GM21381 (cell line): ENCODE measurements at regions not wholly inside any gene's neighbourhood (a gene's known extent, or its start where the extent isn't known, plus 50 kb on each side); places are given as distances from the start of the nearest gene placed in this dataset.
A peak's percentile ranks its signal among the peaks of the same experiment; 100 is the strongest.
"Not testable (repeated sequence)": the region's sequence is repeated elsewhere in the genome, so short reads cannot be mapped to it uniquely, and the experiment has no call there.

Source experiments
- ATAC-seq: cut with Tn5 transposase; IDR thresholded peaks from one replicate; pipeline ENCODE4 v1.9.1; 2021; ENCODE audit warnings: mild to moderate bottlenecking, moderate library complexity; ENCODE audit not compliant: unreplicated experiment

DNA sequence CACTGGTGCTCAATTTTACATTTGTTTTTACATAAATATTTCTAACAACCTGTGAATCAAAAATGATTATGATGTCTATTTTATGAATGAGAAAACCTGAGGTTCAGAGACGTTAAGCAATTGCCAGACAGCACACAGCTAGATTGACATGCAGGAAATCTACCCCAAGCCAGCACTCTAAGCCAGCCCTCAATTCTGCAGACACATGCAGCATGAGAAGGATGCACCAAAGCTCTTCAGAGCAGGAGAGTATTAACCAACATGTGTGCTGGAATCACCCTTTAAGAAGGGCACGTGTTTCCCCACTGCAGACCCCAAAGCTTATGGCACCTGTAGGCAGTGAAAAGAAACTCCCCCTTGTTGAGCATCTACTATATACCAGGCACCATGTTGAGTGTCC lies 126.1 kb upstream of the ARHGEF3 start:
- no peak for ATAC-seq

DNA sequence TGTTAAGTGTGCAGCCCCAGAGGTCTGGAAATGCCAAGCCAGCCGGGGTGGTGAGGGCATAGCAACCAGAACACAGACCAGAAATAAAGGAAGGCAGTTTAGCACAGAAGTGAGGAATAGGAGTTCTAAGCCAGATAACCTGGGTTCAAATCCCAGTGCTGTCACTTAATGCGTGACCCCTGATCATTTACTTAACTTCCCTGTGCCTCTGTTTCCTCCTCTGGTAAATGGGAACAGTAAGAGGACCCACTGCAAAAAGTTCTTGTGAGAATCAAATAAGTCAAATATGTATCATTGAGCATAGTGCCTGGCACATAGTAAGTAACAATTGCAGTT lies 125.2 kb upstream of the ARHGEF3 start:
- no peak for ATAC-seq

DNA sequence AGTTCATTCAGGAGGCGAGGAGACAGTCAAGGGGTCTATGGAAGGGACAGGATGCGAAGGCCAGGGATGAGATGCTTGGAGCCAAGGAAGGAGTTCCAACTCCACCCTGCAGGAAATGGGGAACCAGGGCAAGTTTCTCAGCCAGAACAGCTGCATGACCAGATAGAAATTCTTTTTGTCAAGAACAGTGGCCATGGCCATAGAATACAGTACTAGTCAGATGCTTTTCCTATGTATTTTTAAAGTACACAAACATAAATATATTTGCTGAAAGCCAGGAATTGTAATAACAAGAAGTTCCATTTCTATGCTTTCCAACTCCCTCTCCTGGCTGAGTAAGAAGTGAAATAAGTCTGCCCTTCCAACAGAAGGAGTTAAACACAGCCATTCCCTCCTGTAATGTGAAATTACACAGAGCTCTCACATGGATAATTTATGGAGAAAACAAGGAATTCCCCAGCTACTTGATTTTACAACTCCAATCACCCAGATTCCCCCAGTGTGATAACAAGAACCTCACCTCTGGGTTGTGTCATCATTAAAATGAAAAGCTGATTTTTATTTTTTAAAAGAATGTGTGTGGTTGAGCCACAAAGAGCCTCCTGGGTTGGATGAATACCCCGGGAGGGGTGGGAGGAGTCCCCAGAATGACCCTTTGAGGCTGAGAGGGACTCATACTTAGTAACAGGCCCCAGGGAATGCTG lies 124.6 kb upstream of the ARHGEF3 start:
- no peak for ATAC-seq

DNA sequence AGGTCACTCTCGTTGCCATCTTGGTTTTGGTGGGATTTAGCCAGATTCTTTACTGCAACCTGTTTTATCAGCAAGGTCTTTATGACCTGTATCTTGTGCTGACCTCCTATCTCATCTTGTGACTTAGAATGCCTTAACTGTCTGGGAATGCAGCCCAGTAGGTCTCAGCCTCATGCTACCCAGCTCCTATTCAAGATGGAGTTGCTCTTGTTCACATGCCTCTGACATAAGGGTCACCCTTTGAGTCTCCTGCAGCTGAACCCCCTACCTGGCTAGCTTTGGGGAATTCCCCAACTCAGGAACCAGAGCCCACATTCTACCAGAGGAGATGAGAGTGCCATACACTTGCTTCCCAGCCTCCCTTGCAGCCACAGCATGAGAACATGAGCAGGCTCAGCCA lies 123.0 kb upstream of the ARHGEF3 start:
- ATAC-seq = not testable (repeated sequence)

DNA sequence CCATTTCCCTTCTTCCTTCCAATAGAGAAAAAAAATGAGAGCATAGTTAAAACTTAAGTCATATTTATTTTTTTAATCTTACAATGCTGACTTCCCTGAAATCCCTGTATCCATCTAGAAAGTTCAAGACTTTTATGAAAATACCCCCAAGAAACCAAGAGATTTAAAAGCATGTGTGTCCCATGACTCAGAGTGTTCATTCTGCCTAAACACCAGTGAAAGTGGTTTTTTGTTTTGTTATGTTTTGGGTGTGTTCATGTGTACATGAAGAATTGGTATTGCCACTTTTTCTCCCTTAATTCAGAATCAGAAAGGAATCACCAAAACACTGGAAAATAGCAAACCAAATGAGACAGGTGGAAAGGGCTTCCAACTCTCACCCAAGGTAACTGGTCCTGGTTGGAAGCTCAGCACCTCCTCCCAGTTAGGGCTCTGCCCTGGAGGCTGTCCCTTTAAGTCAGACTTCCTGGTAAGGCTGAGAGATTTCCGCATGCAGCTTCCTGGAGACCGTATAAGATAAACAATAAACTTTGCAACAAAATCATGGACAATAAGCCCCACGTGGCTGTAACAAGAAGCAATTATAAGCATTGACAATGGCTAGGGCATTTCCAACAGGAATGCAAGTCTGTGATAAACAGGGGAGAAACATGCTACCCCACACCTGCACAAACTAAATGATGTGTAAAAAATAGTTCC lies 121.9 kb upstream of the ARHGEF3 start:
- ATAC-seq = no peak

DNA sequence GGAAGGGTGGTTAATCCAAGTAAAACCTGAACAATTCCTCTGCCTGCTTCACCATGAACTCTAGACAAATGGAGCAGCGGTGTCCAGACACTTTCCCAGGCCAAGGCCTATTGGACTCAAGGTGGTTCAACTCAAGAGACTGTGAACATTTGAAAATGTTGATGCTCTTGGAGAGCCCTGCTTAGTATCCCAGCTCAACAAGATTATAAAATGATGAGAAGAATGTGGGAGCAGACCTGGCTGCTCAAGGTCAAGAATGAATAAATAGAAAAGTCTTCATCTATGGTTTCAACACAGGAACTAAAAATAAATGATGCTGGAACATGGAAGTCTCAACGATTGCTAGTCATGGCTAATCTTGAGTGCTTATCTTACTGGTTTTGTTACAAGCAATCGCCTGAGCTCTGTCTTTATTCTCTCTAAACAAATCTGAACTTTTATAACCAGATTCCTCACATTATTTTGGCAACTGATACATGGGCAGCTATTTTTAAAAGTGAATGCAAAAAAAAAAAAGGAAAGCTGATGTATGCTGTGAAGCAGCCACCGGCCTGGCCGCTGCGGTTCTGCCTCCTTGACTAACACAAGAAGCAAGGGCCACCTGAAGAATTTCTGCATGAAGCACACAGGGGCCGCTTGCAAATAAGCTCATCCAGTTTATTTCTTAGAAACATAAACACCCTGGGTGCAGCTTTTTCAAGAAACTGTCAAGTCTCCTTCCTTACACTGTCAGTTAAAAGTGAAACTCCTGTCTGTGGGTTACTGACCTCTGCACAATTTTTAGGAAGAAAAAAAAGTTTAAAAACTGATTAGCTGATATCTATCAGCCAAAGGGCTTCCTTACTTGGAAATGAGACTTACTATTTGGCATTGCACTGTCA lies 120.1 kb upstream of the ARHGEF3 start:
- no peak for ATAC-seq

DNA sequence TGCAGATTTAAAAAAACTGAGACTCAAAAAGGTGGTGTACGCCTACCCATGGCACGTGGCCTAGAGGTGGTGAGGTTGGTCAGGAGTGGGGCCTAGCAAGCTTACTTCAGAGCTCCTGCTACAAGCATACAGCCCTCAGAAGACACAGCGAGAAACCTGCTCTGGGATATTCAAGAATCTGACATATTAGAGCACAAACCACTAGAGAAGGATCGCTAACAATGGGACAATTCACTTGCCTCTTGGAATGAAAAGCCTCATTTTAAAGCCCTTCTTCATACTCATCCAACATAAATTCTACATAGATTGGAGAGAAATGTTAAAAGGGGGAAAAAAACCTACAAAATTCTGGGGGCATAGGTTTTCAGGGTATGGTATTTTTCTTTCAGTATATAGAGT lies 118.0 kb upstream of the ARHGEF3 start:
- ATAC-seq = no peak

DNA sequence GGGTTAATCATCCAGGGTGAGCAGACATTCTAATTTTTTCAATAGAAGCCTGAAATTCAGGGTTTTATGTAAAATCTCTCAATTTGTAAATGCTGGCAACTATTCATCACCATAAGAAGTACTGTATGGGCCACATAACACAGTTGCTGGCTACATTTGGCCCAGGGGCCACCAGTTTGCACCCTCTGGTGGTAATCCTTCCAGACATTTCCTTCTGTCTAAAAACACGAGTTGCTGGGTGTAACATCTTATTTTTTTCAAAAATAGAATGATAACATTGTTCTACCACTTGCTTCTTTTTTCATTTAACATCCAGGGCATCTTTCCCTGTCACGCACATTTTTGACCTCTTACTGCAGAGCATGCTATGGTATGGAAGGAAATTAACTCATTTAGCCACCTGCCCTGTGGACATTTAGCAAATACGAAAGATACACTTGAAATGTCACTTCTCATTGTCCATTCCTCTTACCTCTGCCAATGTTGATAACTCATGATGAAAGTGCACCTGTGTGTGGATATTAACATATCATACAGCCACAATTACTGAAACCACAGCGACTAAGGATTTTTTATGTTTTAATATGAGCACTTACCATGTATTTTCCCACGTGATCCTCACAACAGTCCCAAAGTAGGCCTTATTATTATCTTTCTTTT lies 117.5 kb upstream of the ARHGEF3 start:
- no peak for ATAC-seq

DNA sequence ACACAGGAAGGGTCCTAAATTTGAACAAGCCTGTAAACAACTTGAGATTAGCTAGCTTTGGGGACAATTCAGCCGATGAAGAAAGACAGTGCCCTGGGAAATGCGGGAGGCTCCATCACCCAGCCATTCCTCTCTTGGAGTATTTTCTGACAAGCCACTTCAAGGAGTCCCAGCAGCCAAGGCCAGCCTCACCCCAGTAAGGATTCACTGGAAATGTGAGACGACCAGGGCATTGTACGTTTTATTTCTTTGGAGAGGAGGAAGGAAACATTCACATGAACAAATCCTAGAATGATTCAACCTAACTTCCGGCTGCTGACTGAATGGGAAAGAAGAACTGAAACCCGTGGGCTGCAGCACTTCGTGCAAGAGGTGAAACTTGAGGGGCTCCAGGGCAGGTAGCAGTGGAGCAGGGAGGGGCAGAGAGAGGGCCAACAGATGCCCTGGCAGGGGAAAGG lies 116.4 kb upstream of the ARHGEF3 start:
- peak; percentile 50 for ATAC-seq

DNA sequence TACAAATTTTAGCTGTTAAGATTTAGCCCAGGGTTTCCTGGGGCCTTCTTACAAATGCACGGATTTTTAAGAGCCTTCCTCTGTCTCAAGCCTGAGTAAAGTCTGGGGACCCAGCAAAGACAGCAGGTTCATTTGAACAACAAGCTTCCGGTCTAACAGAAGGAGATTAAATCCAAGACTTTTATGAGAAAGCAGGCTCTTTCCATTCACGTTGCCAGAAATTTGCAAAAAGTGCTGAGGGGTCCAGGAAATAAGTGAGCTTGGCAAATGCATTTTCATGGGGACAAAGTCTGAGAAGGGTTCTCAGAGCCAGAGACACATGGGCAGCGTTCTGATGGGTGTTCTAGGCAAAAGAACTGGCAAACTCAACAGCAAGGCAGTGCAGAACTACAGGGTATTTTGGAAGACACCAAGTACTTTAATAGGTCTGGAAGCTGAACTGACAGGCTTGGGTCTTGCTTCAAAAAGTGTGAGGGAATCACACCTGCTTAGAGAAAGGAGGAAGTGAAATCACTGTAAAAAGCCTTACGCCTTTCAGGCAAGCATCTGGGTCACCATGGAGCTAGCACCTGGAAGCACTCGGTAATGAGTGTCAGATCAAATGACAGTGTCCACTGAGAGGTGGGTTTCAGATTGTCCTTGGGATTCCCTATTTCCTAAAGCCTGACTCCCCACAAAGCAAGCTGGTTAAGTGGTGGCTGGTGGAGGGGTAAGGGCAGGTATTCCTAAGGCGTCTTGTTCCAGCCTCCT lies 115.8 kb upstream of the ARHGEF3 start:
- peak; percentile 52 for ATAC-seq

DNA sequence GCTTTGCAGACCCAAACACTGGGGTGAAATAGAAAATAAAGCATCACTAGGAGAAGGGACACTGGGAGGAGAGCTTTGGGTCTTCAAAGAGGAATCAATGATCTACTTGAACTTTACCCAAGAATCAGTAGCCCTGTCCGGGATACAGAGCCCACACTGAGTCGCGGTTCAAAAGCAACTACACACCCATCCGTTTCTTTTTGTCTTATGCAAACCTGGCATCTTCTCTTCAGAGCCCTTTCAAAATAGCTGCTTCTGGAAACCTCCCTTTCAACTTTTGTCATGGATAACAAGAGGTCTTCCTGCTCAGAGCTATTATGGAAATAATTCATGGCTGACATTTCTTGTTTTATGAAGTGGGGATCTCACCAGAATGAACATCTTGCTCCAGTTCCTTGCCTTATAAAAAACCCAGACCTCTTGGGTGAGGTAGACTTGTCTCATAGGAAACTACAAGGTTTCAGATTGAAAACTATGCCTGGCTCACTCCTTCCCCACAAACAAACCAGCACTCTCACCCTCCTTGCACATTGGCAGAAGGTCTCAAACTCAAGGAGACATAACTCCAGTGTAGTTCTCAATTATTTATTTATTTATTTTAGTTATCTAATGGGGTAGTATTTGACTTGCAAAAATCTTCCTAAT lies 115.1 kb upstream of the ARHGEF3 start:
- ATAC-seq = no peak

DNA sequence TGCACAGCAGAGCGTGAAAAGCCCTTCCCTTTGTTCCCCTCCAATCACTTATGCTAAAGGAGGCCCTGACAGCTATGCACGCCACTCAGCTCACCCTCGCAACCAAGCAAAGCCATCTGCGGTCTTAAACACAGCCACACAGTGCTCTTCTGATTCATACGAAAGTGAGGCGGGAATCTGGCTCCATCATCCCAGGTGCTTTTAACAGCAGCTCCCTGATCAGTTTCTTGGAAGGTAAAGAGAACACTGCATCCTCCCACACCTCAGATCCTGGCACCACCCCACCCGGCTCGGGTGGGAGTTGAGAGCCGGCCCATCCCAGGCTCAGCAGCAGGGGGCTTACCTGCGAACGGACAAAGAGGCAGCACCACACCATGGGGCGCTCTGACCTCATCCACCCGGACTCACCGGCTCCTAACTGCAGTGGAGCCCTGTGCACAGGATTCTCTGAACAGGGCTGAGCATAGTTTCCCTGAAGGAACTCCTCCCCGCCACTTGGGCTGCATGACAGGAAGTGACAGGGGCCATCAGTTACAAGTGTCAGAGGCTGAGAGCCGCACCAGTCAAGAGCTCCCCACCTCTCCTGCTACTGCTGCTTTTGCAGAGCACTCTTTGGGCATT lies 114.3 kb upstream of the ARHGEF3 start:
- ATAC-seq = peak; percentile 40

DNA sequence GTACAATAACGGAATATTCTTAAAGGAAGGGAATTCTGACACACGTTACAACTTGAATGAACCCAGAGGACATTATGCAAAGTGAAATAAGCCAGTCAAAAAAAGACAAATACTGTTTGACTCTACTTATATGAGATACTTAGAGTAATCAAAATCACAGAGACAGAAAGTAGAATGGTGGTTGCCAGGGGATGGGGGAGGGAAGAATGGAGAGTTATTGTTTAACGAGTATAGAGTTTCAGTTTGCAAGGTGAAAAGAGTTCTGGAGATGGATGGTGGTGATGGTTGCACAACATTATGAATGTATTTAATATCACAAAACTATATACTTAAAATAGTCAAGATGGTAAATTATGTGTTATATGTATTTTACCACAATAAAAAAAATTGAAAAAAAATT lies 112.9 kb upstream of the ARHGEF3 start:
- no peak for ATAC-seq

DNA sequence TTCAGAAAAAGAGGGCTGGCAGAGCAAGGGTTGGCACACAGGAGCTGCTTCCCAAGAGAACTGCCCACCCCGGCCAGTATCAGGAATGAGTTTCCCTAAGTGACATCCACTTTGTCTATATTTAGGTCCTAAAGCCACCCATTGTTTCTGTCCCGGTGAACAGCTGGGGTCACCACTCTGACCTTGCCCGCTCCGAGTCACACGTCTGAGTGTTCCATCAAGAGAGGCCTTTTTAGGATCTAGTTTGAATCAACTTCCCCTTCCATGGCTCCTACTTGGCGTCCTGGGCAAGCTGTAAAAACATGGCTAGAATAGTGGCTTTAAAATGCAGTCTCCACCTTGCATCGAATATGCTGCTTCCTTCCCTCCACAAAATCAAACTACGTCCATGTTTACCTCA lies 109.6 kb upstream of the ARHGEF3 start:
- no peak for ATAC-seq

DNA sequence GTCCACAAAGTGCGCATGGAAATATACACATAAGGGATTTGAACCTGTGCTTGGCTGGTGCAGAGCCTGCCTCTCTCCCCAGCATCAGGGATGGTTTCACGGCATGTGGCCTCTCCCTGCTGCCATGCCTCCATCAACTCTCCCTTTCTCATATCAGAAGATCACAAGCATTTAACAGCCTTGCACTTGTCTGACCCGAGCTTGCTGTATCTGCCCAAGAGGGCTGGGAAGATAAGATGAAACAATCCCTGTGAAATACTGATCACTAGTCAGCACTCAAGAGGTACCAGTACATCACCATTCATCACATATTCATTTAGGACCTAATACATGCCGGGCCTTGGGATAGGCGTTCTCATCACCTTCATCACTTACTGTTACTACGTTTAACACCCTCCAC lies 107.6 kb upstream of the ARHGEF3 start:
- no peak for ATAC-seq

DNA sequence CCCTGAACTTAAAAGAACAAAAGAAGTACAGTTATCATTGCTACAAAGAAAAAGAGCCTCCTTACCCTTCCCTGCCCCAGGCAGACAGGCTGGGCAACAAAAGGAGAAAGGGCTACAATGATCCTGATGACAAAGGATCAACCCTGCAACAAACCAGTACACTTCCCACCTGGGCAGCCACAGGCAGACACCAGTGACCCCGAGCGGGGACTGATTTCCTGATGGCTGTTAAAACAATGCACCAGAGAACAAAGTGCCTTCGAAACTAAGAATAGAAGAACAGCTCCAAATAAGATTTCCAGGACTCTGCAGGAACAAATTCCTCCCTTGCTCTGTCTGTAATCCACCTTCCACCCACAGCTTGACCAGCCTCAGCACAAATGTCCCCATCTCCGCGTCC lies 106.3 kb upstream of the ARHGEF3 start:
- ATAC-seq = no peak

DNA sequence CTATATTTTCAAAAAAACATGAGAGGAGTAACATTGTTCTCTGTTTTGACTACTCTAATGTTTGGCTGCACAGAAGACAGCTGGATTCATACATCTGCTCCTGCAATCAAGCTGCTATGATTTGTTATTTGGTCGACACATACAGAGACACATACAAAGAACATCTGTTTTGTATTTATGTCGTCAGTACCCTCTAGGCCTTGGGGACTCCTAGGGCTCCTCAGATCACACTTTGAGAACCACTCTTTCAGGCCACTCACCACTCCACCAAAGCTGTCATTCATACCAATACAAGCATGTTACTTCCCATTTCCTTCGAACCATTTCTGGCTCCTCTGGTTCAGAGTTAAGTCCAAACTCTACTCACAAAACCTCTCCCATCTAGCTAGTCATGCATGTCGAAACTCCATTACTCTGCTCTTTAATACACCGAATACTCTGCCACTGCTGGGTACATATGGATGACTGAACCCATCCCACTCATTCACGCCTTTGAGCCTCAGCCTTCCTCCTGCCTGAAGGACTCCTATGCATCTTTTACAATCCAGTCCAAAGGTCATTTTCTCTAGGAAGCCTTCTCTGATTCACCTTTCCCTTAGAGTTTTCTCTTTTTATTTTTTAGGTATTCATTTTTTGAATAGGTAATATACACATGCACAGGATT lies 102.9 kb upstream of the ARHGEF3 start:
- no peak for ATAC-seq

DNA sequence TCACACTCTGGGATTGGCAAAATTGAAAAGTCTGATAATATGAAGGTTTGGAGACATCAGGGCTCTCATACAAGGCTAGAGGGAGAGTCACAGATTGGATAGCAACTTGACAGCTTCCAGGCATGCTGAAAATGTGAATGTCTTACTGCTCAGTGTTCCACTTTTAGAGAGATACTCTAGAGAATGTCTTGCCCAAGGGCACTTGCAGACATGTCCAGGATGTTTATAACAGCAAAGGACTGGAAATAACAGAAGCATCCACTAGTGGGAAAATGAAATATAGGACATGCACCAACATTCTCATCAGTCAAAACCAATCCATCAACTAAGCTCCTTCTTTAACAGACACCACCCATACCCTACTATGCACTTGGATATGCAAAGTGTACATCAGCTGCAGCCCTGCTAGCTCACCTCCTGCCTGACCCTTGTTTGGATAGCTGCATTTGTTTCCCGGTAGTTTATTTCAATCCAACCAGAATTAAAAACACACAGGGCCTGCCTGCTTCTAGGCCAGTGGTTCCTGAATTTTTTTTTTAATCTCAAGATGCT lies 101.6 kb upstream of the ARHGEF3 start:
- no peak for ATAC-seq
